Sciatic nerve (tissue), 2 donors: ENCODE measurements at regions not wholly inside any gene's neighbourhood (a gene's known extent, or its start where the extent isn't known, plus 50 kb on each side); places are given as distances from the start of the nearest gene placed in this dataset.

ENCODE experiments used
- ATAC-seq: fragments of 200-7000 bp; cut with Tn5 transposase; one replicate; pipeline ENCODE4 v1.9.1; 2020; ENCODE audit warnings: mild to moderate bottlenecking, moderate library complexity
- DNase-seq: peaks from one replicate; pipeline ENCODE4 v3.0.0-alpha.2; 2020; ENCODE audit warnings: low spot score
- intact Hi-C: fragments of 100-400 bp; cut with DNase I; formaldehyde crosslinking; loops from one replicate; pipeline ENCODE4 v1.14.2; 2022
- donor health status: DM: no; HTN: no; CAD: no.
- donor health status: DM: no; HTN: no; CAD: no.

DNA sequence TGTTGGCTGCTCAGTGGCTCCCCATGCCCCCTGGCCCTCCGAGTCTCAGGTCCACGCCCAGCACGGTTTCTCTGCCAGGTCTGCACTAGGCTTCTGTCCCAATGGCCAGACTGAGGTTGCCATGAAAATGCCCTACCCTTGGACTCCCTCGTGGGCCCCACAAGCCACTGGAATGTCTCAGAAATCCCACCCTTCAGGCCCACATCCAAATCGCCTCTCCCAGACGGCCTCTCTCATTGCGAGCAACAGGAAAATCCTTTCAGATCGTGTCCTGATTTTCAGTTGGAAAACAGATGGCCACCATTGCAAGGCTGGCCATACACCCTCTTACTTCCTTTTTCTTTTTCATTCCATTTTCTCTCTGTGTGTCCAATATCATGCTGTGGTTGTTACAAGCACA is 77.3 kb downstream of the IRF2BPL start:
- intact Hi-C loops: loop anchor here (1.0 to 5.0 kb wide), 2 partner anchors 76 to 93 kb away; partner anchors contain the start of gene IRF2BPL
- peak; percentile 2 for ATAC-seq

DNA sequence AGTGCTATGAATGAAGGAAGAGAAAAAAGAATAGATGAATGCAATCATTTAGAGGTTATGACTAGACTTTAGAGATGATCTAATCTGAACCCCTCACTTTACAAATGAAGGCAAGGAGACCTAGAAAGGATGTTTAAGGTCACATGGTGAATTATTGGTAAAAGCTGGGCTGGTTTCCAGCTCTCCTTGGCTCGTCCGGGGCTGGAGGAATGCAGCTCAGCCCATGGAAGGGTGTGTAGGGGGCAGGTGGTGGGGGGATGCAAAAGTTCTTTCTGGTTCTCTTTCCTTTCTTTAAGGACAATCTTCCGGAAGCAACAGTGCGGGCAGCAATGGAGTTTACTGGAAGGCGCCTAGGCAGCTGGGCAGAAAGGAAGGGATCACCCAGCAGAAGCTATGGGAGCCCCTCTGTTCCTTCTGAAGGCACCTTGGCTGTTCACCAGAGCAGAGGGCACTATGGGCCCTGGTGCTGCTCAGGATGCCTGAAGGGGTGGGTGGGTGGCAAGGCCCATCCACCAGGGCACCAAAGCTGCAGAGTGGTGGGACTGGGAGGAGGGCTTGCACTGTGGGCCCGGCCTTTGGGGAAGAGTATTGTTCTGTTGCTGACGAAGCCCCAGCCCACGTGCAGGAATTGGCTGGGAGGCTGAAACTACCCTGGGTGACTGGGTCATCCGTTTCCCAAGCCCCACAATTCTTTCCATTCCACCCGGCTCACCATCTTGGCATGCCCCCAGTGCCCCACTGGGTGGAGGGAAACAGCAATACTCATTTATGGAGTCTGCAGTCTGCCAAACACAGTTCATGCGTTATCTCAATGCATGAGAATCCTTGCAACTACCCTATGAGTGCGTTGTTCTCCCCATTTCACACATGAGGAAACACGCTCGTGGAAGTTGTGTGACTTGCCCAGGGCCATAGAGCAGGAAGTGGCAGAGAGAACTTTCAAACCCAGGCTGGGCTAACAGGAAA is 78.2 kb downstream of the IRF2BPL start:
- intact Hi-C loops: loop anchor here (1.0 to 5.0 kb wide), 2 partner anchors 77 to 94 kb away; partner anchors contain the start of gene IRF2BPL
- DNase-seq (peak; percentile 66), ATAC-seq (peak; percentile 4)

More for the DNA sequence above, 77.3 kb downstream of the IRF2BPL start:
- DNase-seq: no peak

DNA sequence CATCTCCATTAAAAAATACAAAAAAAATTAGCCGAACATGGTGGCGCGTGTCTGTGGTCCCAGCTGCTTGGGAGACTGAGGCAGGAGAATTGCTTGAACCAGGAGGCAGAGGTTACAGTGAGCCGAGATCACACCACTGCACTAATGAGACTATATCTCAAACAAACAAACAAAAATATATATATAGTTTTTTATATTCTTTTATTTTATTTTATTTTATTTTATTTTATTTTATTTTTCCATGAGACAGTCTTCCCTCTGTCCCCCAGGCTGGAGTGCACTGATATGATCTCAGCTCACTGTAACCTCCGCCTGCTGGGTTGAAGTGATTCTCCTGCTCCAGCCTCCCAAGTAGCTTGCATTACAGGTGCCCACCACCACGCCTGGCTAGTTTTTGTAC is 79.5 kb downstream of the IRF2BPL start:
- intact Hi-C loops: no loop called here
- DNase-seq (no peak), ATAC-seq (no peak)

DNA sequence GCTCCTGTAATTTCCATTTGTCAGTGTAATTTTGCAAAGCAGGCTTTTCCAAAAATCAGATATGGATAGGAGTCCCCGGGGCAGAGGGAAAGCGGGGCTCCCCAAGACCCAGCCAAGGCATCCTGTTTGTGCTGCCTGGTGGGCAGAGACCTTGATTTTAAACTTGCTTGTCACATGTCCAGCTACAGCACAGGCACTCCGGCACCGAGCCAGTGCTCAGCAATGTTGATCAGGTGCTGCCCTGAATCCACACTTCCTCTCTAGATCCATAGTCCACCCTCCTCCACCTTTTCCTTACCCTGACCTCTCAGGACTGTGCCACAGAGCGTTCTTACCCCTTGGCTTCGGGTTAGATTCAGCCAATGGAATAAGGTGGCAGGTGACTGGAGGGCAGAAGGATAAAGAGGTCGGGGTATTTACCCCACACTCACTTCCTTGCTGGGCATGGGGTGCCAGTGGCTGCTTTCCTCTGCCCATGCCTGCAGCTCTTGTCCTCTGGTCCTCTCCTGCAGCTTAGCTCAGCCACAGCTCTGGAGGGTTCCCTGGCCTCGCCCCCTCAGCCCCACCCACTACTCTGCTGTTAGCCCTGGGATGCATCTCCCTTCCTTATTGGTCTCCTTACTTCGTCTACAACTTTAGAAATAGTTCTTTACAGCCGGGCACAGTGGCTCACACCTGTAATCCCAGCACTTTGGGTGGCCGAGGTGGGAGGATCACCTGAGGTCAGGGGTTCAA is 80.1 kb downstream of the IRF2BPL start:
- intact Hi-C loops: no loop called here
- DNase-seq: no peak
- ATAC-seq: no peak

DNA sequence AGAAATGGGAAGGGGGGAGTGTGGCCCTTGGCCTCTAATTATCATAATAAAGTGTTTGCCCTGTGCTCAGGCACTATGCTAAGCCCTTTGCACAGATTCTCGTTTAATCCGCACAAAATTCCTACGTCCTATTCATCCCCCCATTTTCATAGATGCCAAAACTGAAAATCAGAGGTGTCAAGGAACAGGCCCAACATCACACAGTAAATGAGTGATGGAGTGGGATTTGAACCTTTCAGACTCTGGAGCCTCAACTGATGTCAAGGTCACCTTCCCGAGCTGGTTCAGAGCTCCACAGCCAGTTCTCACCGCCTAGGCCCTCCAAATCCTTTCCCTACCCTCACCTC is 80.7 kb downstream of the IRF2BPL start:
- intact Hi-C loops: no loop called here
- no peak for ATAC-seq
- DNase-seq: no peak

DNA sequence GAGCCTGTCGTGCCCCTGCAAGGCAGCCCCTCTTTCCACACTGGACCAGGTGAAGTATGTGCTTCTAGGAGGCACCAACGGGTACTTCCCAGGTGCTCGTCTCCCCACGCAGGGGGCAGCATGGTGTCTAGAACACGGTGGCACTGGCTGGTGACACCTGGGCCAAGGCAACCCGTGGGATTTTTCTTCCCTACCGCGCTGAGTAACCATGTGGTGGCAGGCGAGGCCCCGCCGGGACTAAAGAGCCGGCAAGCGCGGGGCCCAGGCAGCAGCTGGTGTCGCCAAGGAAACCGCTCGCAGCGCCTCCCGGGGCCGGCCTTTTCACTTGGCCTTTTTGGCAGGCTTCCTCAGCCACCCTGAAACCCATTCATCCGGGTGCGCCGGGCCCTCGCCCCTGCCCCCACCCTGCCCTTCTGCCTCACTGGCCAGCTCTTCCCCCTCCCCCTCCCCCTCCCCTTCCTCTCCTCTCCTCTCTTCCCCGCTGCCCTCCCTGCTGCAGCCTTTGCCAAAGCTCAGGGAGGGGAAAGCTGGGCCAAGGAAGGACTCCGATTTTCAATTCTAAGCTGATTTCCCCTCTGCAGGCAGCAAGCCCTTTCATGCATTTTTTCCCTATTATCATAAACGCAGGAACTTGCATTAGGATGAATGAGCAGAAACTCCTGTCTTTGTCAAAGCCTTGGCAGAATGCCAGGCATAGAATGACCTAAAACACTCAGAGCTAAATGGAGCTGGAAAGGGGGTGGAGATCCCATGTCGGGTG is 81.2 kb downstream of the IRF2BPL start:
- ATAC-seq: peak; percentile 91
- peak; percentile 94 for DNase-seq
- intact Hi-C loops: no loop called here

DNA sequence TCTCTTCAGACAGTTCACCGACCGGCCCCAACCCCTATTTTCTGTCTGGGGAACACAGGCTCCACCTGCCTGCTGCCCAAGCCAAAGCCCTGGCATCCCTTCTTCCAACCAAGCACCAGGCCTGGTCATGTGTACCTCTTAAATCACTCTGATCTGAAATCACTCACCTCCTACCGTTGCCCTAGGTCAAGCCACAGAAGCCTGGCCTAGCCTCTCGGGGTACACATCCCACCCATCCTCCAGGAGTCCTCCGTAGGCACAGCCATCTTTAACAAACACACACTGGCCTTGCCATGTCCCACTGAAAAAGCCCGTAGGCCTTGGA is 81.8 kb downstream of the IRF2BPL start:
- DNase-seq (no peak), ATAC-seq (no peak)
- intact Hi-C loops: no loop called here

DNA sequence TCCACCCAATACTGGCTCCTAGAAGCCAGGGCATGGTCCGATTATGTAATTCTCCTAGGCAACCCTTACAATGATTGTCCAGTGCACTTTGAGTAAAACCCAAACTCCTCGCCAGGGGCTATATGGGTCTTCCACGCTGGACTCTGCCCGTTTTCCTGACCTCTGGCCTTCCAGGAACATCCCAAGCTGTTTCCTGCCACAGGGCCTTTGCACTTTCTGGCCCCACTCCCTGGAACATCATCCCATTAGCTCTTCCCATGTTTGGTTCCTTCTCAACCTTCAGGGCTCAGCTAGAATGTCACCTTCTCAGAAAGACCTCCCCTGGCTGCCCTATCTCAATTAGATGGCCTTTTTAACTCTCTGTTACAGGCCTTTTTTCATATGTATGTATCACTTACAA is 85.4 kb downstream of the IRF2BPL start:
- DNase-seq (no peak), ATAC-seq (no peak)
- intact Hi-C loops: no loop called here

DNA sequence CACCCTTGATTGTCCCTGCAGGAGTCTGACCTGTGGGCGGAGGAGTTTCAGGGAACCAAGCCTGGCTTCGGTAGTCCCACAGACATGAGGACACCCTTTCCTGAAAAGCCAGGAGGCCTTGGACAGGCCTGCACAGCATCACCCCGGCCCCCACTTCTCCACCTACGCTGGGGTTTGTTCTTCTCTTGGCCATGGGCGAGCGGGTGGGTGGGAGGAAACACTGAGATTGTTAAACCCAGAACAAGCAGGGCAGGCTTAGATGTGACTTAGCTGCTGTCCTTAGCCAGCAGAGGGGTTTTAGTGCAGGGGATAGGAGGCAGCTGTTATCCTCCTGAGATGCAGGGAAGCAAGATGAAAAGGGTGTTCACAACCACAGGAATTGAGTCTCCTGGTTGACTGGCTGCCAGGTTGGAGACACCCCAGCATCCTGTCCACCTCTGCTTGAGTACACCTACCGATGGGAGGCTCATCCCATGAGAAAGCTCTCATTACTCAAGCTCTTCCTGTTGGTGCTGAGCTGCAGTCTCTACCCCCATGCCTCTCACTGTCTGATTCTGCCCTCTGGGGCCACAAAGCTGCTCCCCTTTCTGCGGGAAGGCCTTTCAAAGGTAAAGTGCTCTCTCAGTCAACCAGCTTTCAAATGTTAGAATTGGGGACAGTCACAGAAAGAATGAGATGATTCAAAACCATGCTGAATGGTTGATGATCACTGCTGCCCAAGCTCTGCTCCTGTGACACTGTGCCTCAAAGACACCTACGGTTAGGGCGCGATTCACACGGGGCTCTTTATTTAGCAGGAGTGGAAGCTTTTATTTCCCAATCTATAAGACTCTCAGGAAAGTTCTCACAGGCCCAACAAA is 86.3 kb downstream of the IRF2BPL start:
- intact Hi-C loops: no loop called here

DNA sequence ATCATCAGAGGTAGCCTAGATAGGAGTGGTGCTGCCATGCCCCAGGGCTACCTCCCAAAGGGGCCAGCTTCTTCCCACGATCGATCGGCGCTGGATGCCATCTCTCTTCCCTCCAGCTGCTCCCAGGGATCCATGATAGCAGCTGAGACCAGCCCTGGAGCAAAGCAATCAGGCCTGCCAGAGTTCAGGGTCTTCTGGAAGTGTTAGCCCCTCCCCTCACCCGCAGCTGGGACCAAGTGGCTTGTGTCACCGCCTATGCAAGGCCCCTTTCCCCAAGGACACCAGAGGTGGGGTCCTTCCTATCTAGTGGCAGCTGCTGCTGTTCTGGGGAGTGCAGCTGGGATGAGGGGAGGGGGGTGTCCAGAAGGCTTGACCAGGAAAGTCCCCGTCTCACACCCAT is 87.0 kb downstream of the IRF2BPL start:
- DNase-seq: no peak
- no peak for ATAC-seq
- intact Hi-C loops: no loop called here

More for the DNA sequence above, 86.3 kb downstream of the IRF2BPL start:
- no peak for DNase-seq
- ATAC-seq: no peak

DNA sequence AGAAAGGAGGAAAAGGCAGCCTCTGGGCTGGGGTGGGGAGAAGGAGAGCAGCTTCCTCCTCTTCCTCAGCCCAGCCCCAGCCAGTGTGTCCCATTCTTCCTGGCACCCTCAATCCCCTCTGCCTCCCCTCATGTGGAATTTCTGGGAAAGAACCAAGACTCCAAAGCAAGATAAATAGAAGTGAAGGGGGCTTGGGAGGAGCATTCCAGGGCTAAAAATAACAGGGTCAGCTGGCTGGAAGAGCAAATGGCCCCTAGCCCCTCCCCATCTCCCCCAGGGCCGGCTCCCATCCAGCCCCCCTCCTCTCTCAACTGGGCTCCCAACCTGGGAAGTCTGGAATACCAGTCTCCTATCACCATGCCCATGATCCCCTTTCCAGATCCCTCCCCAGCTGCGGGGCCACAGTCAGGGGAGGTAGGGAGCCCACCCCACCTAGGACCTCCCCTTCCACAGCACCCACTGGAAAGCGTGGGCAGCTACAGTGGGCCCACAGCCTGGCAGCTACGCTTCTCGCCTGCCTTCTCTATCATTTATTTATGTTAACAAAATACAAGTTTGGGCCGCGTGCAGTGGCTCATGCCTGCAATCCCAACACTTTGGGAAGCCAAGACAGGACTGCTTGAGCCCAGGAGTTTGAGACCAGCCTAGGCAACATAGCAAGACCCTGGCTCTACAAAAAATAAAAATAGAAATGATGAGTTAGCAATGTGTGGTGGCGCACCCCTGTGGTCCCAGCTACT is 88.3 kb downstream of the IRF2BPL start:
- ATAC-seq (no peak), DNase-seq (no peak)
- intact Hi-C loops: no loop called here

DNA sequence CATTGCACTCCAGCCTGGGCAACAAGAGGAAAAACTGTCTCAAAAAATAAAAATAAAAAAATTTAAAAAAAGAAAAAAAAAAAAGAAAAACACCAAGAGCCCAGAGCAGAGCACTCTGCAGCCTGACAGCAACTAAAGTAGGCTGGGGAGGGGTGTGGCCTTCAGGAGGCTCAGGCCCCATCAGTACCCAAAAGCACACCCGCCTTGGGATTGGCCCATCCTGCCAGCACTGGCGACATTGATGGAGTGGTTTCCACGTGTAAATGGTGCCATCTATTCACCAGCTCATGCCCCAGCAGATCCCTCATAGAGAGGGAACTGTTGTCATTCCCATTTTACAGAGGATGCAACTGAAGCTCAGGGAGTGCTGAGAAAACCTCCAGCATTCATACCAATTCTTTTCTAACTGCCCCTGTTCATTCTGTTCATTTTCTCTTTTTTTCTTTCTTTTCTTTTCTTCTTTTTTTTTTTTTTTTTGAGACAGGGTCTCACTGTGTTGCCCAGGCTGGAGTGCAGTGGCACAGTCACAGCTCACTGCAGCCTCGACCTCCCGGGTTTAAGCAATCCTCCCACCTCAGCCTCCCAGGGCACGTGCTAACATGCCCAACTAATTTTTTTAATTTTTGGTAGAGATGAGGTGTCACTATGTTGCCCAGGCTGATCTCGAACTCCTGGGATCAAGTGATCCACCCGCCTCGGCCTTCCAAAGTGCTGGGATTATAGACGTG is 89.3 kb downstream of the IRF2BPL start:
- DNase-seq: no peak
- intact Hi-C loops: no loop called here
- ATAC-seq: no peak

DNA sequence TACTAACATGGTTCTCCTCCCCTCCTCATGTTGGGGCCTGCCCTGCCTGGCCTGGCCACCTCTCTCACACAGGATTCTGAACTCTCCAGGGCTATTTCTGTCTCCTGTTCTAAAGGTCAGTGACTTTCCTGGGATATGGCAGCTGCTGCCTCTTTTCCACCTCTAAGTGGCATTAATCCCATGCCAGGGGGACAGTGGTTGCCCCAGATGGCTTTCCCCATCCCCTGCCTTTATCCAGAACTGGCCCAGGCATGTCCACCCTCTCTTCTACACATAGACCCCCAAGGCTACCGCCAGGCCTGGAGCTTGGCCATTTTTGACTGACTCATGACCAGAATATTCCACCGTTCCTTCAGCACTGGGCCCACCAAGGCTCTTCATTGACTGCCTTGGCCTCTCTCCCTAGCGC is 90.4 kb downstream of the IRF2BPL start:
- intact Hi-C loops: no loop called here
- DNase-seq (no peak), ATAC-seq (no peak)

DNA sequence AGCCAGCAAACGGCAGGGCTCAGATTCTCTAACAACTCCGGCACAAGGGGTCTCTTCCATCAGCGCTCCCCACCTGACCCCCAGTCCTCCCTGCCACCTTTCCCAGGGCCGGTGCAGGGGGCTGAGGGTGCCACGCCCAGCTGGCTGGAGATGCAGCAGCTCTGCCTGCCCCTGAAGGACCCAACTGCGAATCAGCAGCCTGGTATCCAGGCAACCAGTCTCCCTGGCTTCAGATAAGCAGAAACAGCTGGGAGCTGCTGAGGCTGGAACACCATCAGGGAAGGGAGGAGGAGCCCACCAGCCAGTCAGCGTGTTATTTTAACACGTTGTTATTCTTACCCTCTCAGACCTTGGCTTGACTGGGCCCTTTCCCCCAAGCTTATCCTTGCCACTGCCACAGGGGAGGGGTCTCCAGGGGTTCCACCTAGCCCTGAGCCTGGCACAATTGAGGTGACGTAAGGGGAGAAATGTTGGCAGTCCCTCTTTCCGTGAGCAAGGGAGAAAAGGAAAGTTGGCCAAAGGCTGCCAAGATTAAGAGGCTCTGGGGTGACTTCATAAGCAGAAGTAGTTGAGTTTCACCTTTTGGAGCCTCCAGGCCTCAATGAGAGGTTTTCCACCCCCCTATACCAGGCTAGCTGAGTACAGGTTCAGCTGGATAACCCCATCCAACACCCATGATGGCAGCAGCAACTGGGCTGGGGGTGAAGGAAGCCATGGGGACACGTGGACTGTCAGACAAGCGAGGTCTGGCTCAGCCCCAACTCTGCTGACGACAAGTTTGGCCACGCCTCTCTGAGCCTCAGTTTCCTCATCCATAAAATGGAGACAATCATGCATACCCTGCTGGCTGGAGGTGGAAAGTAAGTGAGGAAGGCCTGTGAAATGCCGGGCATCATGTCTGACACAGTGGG is 91.1 kb downstream of the IRF2BPL start:
- intact Hi-C loops: no loop called here
- peak; percentile 90 for ATAC-seq
- DNase-seq: no peak

DNA sequence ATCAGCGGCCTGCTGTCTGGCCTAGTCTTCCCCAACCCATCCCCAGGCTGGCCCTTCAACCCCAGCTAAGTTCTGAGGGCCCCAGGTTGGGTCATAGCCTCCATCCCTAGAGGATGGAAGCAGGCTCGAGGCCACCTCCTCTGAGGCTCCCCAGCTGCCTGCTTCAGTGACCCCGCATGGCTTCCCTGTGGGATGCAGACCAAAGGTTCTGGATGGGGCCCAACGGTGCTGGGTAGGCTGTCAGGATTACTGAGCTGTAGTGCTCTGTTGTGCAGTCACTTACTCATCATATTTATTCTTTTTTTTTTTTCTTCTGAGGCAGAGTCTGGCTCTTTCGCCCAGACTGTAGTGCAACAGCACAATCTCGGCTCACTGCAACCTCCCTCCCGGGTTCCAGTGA is 92.0 kb downstream of the IRF2BPL start:
- ATAC-seq (no peak), DNase-seq (no peak)
- intact Hi-C loops: no loop called here

DNA sequence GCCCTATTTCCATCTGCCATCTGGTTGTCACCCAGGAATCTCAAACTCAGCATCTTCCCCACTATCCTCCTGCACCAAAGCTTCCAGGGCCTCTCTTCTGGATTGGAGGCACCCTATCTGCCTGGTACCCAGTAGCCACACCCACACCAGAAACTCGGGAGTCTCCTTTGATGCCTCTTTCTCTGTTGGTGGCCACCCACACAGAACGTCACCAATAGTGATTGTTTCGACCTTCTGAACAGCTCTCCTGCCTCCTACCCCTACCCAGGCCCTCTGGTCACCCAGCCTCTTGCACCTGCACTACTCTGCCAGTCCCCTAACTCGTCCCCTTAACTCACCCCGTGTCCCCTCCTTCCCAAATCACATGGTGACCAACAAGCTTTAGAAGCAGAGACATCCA is 95.0 kb downstream of the IRF2BPL start:
- ATAC-seq (no peak), DNase-seq (no peak)
- intact Hi-C loops: no loop called here
